GM23248 (cell line): ENCODE measurements at regions not wholly inside any gene's neighbourhood (a gene's known extent, or its start where the extent isn't known, plus 50 kb on each side); places are given as distances from the start of the nearest gene placed in this dataset.

ENCODE experiments used
- EZH2 ChIP-seq: fragments of 200-600 bp; sonication (generic); IDR thresholded peaks from 2 replicates; pipeline ENCODE4 v1.6.1; 2018; ENCODE audit warnings: antibody characterized with exemption, mild to moderate bottlenecking; ENCODE audit not compliant: insufficient read depth, poor library complexity, severe bottlenecking
- EZH2phosphoT487 ChIP-seq: fragments of 200-600 bp; sonication (generic); IDR thresholded peaks from 2 replicates; pipeline ENCODE4 v1.6.1; 2018; ENCODE audit warnings: antibody characterized with exemption, moderate library complexity, mild to moderate bottlenecking, low read depth; ENCODE audit not compliant: insufficient read depth

DNA sequence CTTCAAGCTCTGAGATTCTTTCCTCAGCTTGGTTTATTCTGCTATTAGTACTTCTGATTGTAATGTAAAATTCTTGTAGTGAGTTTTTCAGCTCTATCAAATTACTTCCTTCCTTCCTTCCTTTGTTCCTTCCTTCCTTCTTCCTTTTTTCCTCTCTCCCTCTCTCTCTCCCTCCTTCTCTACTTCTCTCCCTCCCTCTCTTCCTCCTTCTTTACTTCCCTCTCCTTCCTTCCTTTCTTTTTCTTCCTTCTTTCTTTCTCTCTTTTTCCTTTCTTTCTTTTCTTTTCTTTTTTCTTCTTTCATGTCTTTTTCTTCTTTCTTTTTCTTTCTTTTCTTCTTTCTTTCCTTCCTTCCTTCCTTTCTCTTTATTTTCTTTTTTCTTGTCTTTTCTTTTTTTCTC lies 565.2 kb upstream of the STXBP6 start:
- no peak for TF ChIP-seq EZH2phosphoT487
- no peak for TF ChIP-seq EZH2
